HG03439 (cell line): ENCODE measurements at regions not wholly inside any gene's neighbourhood (a gene's known extent, or its start where the extent isn't known, plus 50 kb on each side); places are given as distances from the start of the nearest gene placed in this dataset.
A peak's percentile ranks its signal among the peaks of the same experiment; 100 is the strongest.

Experiments
- ATAC-seq: cut with Tn5 transposase; IDR thresholded peaks from one replicate; pipeline ENCODE4 v1.9.1; 2021; ENCODE audit warnings: mild to moderate bottlenecking, moderate library complexity; ENCODE audit not compliant: unreplicated experiment

- ATAC-seq = no peak
Measured at GRCh38 chr11:32531528-32531927, 52.1 kb upstream of the EIF3M start.

DNA sequence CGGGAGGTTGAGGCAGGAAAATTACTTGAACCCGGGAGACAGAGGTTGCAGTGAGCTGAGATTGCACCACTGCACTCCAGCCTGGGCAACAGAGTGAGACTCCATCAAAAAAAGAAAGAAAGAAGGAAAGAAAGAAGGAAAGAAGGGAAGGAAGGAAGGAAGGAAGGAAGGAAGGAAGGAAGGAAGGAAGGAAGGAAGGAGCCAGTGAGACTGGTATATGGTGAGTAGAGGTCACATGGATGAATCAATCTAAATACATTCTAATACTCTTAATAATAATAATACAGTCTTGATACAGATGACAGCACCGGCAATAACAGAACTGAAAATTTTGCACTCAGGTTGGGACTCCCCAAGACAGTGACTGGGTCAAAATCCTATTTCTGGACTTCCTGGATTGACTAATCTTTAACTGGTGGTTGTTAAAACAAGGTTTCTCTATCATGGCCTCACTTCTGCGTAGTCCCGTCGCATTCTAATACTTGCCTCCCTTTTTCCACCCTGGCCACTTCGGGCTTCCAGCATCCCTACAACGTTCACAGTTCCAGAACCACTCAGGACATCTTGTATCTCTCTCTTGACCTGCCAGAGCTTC is 53.5 kb upstream of the EIF3M start:
- ATAC-seq = peak; percentile 98

- ATAC-seq = no peak
Measured at GRCh38 chr11:32527261-32528175, 56.1 kb upstream of the EIF3M start.

DNA sequence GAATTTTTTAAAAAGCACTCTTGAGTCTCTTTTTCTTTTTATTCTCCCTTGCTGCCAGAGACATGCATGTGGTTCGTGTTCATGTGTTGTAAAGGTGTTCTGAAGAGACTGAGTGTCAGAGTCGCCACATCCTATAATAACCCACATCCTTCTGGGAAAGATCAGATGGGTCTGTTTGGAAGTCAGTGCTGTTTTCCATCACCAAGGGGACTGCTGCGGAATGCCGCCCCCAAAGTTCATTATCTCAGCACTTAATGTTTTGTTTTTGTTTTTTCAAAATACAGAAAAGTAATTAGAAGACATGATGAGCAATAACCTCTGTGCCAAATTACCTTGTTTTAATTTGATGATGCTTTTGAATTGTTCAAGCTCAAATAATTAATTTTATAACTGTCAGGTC is 56.9 kb upstream of the EIF3M start:
- ATAC-seq = no peak

DNA sequence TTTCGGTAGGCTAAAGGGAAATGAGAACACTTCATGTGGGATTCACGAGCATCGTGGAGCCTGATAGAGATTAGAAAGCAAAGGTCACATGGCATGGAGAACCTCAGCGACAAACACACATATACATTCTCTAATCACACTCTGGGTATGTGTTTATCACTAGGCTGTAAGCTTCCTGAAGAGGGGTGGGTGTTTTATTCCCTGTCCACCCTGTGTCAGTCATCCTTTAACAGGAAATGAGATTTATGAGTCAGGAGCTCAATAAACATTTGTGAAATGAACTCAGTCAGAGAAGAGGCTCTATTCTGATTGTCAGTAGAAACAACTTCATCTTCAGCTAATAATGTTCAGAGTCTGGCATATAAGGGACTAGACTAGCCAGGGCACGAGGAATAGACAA is 71.7 kb upstream of the EIF3M start:
- no peak for ATAC-seq

DNA sequence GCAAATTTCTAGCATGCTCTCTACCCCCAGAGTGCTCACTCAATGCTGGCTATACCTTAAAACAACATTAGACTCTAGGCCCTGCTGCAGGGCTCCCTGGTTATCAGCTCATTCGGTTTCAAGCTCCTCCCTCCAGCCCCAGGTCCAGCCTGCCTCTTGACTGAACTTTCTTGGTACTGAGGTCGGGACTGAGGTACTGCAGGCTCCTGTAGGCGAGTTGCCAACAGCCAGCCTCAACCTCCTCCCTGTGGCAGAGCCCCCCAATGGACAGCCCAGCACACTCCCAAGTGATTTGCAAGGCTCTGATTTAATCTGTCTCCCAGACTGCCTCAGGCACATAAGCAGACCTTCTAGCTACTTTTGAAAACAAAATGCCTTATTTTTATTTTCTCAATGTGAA is 73.6 kb upstream of the EIF3M start:
- ATAC-seq = no peak

DNA sequence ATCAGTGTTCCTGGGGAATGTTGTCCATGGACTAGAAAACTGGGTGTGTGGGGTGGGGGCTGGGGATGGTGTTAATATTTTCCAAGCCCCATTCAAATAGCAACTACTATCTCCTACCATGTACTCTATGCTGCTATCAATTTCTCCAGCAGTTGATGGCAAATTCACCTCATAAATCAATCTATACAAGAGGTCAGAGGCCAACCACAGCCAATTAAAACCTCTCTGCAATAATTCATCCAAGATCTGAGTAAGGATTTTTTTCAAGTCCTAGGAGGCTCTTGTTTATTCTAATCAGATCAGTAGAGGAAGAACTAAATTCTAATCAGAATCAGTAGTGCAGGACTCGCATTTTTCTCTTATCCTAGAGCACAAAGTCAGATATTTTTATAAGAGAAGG is 73.4 kb upstream of the WT1 start:
- no peak for ATAC-seq

DNA sequence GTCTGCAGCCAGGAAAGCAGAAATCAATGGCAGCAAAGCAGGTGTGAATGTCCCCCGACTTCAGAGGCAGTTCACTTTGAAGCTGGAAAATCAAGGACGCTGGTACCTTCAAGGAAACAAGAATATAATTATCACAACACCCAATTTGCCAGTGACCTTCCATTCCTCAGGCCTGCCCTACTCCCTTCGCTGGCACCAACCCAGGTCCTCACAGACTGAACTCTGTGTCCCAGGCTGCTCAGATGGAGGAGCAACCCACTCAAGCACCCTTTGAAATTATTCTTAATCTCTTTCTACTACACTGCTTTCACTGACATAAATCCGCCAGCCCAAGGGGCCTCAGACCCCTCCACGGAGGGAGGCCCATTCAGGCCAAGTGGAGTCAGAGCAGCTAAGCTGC is 64.7 kb upstream of the WT1 start:
- no peak for ATAC-seq

- ATAC-seq = no peak
Measured at GRCh38 chr11:32497951-32498350, 62.6 kb upstream of the WT1 start.

DNA sequence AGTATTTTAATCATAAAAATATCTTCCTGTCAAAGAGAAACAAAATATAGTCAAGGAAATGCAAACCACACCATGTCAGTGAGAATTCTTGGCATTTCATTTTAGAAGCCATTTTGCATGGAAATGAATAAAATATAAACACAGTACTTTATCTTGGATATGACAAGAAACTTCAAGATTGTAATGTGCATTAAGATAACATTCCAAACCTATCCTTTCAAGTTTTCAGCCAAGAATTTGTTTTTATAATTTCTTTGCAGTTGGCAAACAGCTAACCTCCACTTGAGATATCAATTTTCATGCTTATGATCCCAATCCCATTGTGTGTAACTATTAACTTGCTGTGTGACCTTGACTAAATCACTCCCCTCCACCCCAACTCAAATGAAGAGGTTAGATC is 59.3 kb upstream of the WT1 start:
- ATAC-seq = no peak

GRCh38 chr11:32489464-32489863 is 54.1 kb upstream of the WT1 start:
- ATAC-seq = no peak

DNA sequence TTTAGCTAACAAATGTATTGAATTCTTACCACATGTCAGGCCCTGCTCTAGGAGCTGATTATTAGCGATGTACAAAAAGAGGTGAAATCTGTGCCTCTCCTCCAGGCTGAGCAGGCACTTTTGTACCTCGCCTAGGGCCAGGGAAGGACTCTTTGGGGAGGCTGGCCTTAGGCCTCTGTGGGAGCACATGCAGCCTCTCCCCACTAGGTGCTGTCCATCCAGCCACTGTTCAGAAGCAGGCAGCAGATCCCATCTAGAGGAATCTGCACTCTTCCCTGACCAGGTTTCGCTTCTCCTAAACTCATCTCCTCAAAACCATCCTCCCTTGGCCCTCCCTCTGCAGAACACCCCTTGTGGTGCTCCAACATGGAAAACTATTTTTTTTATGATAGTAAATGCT is 51.9 kb upstream of the WT1 start:
- no peak for ATAC-seq

DNA sequence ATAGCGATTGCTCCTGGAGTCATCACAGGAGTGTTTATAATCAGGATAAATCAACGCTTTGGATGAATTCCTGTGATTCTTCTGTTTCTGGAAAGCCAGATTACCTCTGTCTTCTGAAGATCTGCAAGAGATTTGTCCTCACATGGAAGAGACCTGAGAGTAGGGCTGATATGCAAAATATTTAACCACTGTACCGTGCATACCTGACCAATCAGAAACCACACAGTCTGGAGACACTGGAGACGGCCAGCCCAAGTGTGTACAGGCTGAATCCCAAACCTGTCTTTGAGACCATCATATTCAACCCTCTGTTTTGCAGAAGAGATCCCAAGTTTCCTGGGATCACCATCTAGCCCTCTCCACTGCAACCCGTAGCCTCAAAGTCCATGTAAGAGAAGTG is 50.4 kb upstream of the WT1 start:
- ATAC-seq = no peak
